Ureter (tissue), 1 donor: ENCODE measurements at regions not wholly inside any gene's neighbourhood (a gene's known extent, or its start where the extent isn't known, plus 50 kb on each side); places are given as distances from the start of the nearest gene placed in this dataset.

ENCODE experiments used
- DNase-seq: peaks from one replicate; pipeline ENCODE4 v3.0.0-alpha.2; 2020; ENCODE audit warnings: low spot score
- donor health status: DM: yes; HTN: yes; CAD: no.

- DNase-seq, result no peak
These were observed 321.5 kb downstream of the RND3 start for GRCh38 chr2:150165988-150166312.

GRCh38 chr2:150165442-150165841, 322.0 kb downstream of the RND3 start:
- DNase-seq, result no peak

- no peak for DNase-seq
These were observed 325.1 kb downstream of the RND3 start for GRCh38 chr2:150162241-150162942.

DNA sequence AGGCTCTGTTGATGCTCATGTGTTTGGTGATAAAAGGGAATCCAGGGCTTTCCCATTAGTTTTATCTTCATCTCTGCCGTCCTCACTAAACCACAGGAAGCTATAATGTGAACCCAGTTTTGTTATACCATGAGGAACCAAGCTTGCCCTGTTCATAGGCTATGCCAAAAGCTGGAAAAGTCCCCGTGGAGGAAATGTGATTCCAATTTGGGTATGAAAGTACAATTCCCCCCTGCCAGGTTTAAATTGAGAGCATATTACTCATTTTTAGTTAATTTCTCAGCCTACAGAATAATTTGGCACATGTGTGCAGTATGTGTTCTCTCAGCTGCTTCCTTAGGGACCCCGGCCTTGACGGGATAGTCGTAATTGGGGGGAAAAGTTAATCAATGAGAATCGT, 327.4 kb downstream of the RND3 start:
- no peak for DNase-seq

DNA sequence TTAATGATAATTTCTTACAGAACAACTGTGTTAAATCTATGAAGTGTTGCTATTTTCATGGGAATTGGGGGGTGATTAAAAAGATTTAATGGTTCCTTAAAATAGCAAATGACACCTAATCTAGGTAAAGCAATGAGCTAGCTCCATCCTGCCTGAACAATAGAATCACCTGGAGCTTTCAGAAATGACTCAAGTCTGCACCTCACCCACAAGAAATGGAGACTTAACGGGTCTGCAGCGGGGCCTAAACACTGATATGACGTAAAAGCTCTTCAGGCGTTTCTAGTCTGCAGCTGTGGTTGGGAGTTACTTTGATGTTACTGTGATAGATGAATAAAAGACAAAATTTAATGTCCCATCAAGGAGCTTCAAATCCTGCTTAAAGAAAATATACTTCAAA, 328.2 kb downstream of the RND3 start:
- DNase-seq, result no peak

- no peak for DNase-seq
These were observed 330.6 kb downstream of the RND3 start for GRCh38 chr2:150156876-150157275.

DNA sequence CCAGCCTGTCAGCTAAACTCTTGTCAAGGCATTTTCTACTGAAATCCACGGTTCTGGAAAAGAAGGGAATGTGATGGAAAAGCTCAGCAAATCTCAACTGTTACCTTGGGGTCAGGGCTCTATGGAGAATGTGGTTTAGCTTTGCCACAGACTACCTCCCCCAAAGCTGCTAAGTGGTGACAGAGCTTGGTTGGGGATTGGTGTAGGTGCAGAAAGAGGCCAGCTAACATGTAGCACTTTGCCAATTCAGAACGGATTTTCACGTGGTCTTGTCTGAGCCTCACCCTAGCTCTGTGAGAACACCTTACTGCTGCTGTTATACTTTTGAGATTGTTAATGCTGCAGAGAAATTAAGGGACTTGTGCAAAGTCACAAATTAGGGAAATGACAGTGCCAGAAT, 331.1 kb downstream of the RND3 start:
- no peak for DNase-seq

DNA sequence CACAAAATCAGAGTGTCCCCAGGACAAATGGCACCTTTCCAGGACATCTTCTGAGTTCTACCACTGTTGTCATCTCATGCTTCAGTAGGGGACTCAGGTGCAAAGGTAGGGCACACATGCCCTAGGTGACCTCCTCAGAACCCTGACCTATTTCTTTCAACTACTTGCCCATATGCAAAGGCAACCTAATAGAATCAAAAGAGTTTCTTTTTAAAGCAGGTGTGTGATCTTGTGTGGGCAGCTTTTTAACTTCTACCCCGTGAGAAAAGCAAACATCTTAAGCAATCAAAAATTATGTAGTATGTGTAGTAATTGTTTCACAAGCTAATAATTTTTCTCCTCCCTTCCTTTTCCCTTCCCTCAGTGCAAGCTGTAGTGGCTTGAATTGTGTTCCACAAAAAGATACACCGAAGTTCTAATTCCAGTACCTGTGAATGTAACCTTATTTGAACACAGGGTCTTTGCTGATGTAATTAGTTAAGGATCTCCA, 333.1 kb downstream of the RND3 start:
- no peak for DNase-seq

DNA sequence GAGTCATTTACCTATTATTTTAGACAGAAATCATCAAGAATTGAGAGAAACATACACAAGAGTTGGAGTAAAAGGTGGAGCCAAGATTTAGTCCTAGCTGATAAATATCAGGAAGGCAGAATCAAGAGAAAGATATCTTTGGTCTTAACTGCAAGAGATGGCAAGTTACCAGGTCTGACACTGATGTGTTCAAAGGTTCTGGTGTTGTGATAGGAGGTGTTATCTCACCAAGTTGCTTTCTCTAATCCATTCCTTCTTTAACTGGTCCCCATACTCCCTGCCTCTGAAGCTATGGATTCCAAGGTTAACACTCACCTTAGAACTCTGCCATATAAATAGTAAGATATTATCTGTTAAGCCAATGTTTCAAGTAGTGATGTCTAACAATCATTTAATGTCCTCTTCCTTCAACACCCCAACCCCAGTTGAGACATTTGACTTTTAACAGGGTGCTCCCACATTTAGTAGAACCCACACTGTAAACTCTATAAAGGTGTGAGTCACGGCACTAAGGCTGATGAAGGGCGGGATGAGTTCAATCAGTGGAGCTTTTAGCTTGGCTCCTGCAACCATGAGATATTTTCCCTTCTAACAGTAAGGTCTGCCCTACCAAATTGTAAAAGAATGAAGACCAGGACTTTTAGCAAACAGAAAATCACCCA, 333.7 kb downstream of the RND3 start:
- DNase-seq, result no peak

DNA sequence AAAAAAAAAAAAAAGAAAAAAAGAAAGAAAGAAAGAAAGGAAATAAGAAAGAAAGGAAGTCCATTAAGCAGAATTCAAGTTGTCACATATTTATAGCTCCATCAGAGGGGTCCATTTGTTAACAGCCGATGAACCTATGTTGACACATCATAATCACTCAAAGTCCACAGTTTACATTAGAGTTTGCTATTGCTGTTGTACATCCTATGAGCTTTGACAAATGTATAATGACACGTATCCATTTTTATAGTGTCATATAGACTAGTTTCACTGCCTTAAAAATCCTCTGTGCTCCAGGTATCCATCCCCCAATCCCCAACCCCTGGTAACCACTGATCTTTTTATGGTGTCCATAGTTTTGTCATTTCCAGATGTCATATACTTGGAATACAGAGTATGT, 335.2 kb downstream of the RND3 start:
- DNase-seq, result no peak

GRCh38 chr2:150150144-150150543, 337.3 kb downstream of the RND3 start:
- no peak for DNase-seq

DNA sequence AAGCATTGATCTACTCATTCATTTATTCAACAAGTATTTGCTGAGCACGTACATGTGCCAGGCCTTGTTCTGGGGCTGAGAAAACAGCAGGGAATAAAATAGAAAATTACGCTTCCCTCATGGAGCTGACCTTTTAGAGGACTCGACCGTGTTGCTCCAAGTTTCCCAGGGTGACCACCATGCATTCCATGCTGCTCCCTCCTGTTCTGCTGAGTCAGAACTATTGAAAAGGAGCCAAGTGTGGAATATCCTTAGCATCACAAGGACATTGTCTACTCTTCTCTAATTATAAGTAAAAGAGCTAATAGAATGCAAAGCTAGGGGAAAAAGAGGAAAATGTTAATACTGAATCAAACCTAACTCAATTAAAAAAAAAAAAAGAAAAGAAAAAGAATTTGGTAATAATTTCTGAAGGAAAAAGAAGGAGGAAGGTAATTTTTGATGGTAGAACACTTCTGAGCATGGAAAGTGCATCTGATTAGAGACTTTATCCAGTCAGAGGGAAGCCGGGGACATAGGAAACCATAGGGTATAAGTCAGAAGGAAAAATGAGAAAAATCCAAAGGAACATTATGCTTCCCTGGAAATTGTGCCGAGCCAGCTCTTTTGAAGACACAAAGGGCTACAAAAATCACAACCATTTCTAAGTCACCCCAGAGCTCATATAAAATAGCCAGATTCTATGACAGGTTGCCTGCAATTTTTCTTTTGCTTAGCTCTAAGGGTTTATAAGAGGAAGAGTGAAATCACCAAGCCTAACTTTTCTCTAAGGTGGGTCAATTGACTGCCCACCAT, 339.4 kb downstream of the RND3 start:
- DNase-seq, result no peak

GRCh38 chr2:150146879-150147278, 340.6 kb downstream of the RND3 start:
- no peak for DNase-seq

- DNase-seq, result no peak
These were observed 342.2 kb downstream of the RND3 start for GRCh38 chr2:150145299-150145692.

- DNase-seq, result no peak
These were observed 342.7 kb downstream of the RND3 start for GRCh38 chr2:150144546-150145298.

DNA sequence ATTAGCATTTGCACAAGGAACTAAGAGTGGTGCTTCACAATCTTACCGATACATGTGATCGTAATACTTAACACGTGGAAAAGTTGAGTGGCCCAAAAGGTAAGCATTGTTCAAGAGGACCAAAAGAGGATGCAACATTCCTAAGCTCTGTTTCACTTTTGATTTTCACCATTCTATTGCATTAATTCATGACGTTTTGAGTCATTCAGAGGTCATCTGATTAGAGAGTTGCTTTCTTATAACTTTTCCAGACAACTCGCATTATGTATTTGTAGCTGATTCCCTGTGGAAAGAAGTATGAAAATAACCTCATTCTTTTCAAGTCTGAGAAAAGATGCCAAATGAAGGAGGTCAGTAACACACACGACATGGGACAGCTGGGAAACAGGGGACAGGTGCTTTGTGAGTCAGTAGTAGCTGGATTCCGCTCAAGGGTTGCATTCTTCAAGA, 344.4 kb downstream of the RND3 start:
- DNase-seq, result no peak

DNA sequence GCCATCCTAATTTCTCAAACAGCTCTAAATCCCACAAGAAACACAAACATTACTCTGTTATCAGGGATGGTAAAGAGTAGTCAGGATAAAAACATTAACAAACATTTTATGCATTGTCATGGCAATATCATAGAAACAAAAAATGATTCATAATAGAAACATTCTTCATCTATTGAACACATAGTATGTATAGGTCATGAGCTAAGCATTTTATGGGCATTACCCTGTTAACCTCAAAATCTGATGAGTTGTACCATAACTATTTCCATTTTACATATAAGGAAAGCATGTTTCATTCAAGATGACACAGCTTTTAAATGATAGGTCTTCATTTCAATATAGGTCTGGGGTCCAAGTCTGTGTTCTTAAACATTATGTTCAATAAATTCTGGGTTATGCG, 344.9 kb downstream of the RND3 start:
- no peak for DNase-seq

GRCh38 chr2:150141226-150142001, 346.1 kb downstream of the RND3 start:
- no peak for DNase-seq

- DNase-seq, result no peak
These were observed 346.7 kb downstream of the RND3 start for GRCh38 chr2:150140777-150141176.

DNA sequence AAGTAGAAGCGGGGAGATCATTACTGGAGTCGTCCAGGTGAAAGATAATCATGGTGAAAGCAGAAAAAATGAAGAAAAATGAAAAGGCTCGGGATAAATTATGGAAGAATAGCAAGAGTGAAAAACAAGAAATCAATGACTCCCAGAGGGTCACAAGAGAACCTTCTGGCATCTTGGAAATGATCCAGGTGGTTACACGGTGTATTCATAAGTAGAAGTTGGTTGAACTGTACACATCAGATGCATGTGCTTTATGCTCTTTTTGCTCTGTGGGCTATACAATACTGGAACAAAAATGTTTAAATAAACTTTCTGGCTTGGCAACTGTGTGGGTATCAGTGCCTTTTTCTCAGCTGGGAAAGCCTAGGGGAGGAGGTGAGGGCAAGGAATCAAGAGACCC, 348.9 kb downstream of the RND3 start:
- DNase-seq, result no peak

- DNase-seq, result no peak
These were observed 350.0 kb downstream of the RND3 start for GRCh38 chr2:150137338-150138069.
